ENCODE measurements at regions not wholly inside any gene's neighbourhood (a gene's known extent, or its start where the extent isn't known, plus 50 kb on each side); places are given as distances from the start of the nearest gene placed in this dataset.

- DNase-seq (ENCODE audit: low spot score): no peak
- TF ChIP-seq CTCF (IDR thresholded peaks at IDR 0.05; ENCODE audit: extremely low read depth, missing control alignments): no peak
Measured at GRCh38 chr18:75784390-75784789, 356.9 kb upstream of the SMIM21 start.

GRCh38 chr18:75783566-75784281 lies 356.2 kb upstream of the SMIM21 start:
- no peak for DNase-seq (ENCODE audit: low spot score)

GRCh38 chr18:75782826-75783225 lies 355.3 kb upstream of the SMIM21 start:
- TF ChIP-seq CTCF (IDR thresholded peaks at IDR 0.05; ENCODE audit: extremely low read depth, missing control alignments): no peak
- no peak for DNase-seq (ENCODE audit: low spot score)

More at GRCh38 chr18:75783566-75784281, 356.2 kb upstream of the SMIM21 start:
- TF ChIP-seq CTCF (IDR thresholded peaks at IDR 0.05; ENCODE audit: extremely low read depth, missing control alignments): no peak

- no peak for TF ChIP-seq CTCF (IDR thresholded peaks at IDR 0.05; ENCODE audit: extremely low read depth, missing control alignments)
- no peak for DNase-seq (ENCODE audit: low spot score)
Measured at GRCh38 chr18:75782204-75782603, 354.7 kb upstream of the SMIM21 start.

- TF ChIP-seq CTCF (IDR thresholded peaks at IDR 0.05; ENCODE audit: extremely low read depth, missing control alignments): no peak
Measured at GRCh38 chr18:75779910-75780309, 352.4 kb upstream of the SMIM21 start.

GRCh38 chr18:75779450-75779849 lies 351.9 kb upstream of the SMIM21 start:
- DNase-seq (ENCODE audit: low spot score): no peak
- no peak for TF ChIP-seq CTCF (IDR thresholded peaks at IDR 0.05; ENCODE audit: extremely low read depth, missing control alignments)

More at GRCh38 chr18:75779910-75780309, 352.4 kb upstream of the SMIM21 start:
- no peak for DNase-seq (ENCODE audit: low spot score)

GRCh38 chr18:75777630-75778029 lies 350.1 kb upstream of the SMIM21 start:
- no peak for TF ChIP-seq CTCF (IDR thresholded peaks at IDR 0.05; ENCODE audit: extremely low read depth, missing control alignments)
- DNase-seq (ENCODE audit: low spot score): no peak

Measured in GM20000 (cell line).